H1 (cell line): ENCODE measurements at regions not wholly inside any gene's neighbourhood (a gene's known extent, or its start where the extent isn't known, plus 50 kb on each side); places are given as distances from the start of the nearest gene placed in this dataset.

Experiments used
- POLR2AphosphoS5 ChIP-seq: IDR thresholded peaks from 2 replicates; pipeline ENCODE4 v1.6.1; 2011; ENCODE audit warnings: low read depth, low read length
- SIN3A ChIP-seq, 2 experiments: IDR thresholded peaks in 1 of 2; conservative IDR thresholded peaks in 1 of 2; 2 replicates each; pipeline ENCODE4 v1.6.1; 2011 to 2012; ENCODE audit warnings: low read length in 2 of 2, improper control_type of control experiment in 1 of 2, low read depth in 1 of 2, mild to moderate bottlenecking in 1 of 2

DNA sequence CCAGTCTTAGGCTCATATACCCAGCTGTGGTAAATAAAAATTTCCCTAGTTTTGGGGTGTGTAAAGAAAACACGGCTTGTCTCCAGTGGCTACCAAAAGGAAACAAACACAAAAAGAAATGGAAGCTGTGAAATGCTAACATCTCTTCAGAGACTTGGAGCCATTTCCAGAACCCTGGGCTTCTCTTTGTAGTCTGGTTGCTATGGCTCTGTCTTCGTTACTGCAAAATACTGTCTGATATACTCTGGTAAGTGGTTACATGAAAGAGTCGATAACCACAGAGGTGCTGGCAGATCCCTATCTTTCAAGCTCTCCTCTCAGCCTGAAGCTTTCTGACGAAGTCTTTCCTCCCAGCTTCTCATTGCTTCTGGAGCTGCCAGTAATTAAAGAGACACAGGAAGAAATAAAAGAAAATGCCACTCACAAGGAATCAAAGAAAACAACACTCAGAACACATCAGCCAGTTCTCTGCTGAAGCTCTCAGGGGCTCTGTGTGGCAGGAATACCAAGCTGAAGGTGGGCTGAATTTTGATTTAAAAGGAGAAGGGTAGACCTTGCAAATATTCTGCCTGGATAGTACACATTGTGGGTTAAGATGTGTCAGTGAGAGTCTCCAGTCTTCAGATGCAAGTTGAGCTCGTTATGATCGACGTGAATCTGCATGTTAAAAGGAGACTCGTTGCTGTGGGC, 107.6 kb upstream of the FAM9C start:
- TF ChIP-seq POLR2AphosphoS5 (no peak), SIN3A (conservative IDR thresholded peaks at IDR 0.05 in 1 of 2, IDR thresholded peaks at IDR 0.05 in 1 of 2; ENCODE audit: low read depth in 1 of 2, low read length in 2 of 2) (no peak)
